Stimulated activated naive B cell treated with anti-CD40 and anti-IgM and Interleukin-4, amounts not matched to agents 10 μg/mL and 1 μg/mL and 100 μg/mL, for 72 hours (primary cell): ENCODE measurements at regions not wholly inside any gene's neighbourhood (a gene's known extent, or its start where the extent isn't known, plus 50 kb on each side); places are given as distances from the start of the nearest gene placed in this dataset.

ENCODE experiments used
- ATAC-seq, 2 donors: fragments of 150-1000 bp; cut with Tn5 transposase; replicated peaks; 2 replicates each; pipeline ENCODE4 v1.10.0; 2021; ENCODE audit warnings: moderate library complexity in 1 of 2
- DNase-seq: peaks from one replicate; pipeline ENCODE4 v3.0.0; 2021
- H3K27ac Mint-ChIP-seq: one replicate; pipeline ENCODE4 v1.8.0; 2022; ENCODE audit warnings: mild to moderate bottlenecking, mixed read lengths
- H3K27me3 Mint-ChIP-seq, 2 donors: one replicate each; pipeline ENCODE4 v1.8.0; 2022; ENCODE audit warnings: mixed read lengths in 2 of 2
- H3K36me3 Mint-ChIP-seq, 2 donors: one replicate each; pipeline ENCODE4 v1.8.0; 2022; ENCODE audit warnings: mixed read lengths in 2 of 2, mild to moderate bottlenecking in 1 of 2
- H3K4me1 Mint-ChIP-seq, 2 donors: one replicate each; pipeline ENCODE4 v1.8.0; 2022; ENCODE audit warnings: mixed read lengths in 2 of 2, mild to moderate bottlenecking in 1 of 2
- H3K4me3 Mint-ChIP-seq, 2 donors: one replicate each; pipeline ENCODE4 v1.8.0; 2022; ENCODE audit warnings: mild to moderate bottlenecking in 2 of 2, mixed read lengths in 2 of 2, moderate library complexity in 1 of 2
- H3K9me3 Mint-ChIP-seq, 2 donors: one replicate each; pipeline ENCODE4 v1.8.0; 2022; ENCODE audit warnings: mixed read lengths in 2 of 2, mild to moderate bottlenecking in 1 of 2

DNA sequence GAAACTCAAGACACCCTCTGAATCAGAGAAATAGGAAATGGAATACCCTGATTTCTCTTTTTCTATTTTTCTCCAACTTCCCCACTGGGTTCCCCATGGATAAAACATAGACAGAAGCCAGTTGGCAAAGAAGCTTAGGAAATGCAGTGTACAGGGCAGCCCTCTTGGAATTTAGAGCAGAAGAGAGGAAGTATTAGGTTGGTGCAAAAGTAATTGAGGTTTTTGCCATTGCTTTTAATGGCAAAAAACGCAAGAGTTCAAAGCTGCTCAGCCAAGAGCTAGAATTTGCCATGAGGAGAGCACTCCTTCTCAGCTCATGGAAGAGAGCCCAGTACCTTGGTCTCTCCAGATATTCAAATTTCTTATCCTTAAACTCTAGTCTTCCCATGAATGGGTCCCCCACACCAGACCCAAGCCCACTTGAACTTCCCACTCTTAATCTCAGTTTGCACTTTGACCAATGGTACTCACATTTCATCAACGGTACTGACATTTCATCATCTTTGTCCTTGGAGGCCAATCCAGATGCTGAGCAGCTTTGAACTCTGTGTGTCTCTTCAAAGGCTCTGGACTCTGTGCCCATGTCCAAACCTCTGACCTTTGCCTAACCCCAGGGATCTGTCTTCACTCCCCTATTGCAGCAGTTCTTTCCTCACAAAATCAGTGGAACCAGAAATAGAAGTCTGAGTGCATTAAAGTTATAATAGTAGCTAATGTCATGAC is 73.2 kb upstream of the PPP1R3C start:
- no peaks in the 10 kb centered on the region for H3K9me3 Mint-ChIP-seq
- H3K4me1 Mint-ChIP-seq, result no peaks in the 10 kb centered on the region
- DNase-seq (no peak), ATAC-seq (no peak)
- H3K27me3 Mint-ChIP-seq, result peaks cover 8 to 10% of the 10 kb centered on the region in 2 donors
- H3K4me3 Mint-ChIP-seq, result no peak overlapping the region
- H3K36me3 Mint-ChIP-seq, result no peaks in the 10 kb centered on the region
- H3K27ac Mint-ChIP-seq, result no peak overlapping the region

DNA sequence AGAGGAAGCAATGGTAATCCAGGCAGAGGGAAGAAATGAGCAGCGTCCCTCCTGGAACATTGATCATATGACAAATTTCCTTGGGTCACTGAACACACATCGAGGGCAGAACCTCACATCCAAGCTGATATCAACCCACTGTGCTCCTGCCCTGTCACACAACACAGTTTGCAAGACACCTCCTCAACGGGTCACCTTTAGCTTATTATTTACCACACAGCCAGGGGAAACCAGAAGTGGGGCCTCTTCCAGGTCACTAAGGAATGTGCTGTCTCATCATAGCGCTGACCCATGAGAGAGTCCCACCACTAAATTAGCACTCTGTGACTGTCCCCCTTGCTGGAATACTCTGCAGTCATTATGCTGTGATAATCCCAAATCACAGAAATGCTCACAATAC is 69.7 kb upstream of the PPP1R3C start:
- Mint-ChIP-seq H3K4me1 (no peaks in the 10 kb centered on the region), H3K27ac (no peak overlapping the region), H3K36me3 (no peaks in the 10 kb centered on the region), H3K27me3 (peaks cover 11 to 18% of the 10 kb centered on the region in 2 donors), H3K9me3 (no peaks in the 10 kb centered on the region), H3K4me3 (no peak overlapping the region)
- no peak for DNase-seq
- no peak for ATAC-seq

DNA sequence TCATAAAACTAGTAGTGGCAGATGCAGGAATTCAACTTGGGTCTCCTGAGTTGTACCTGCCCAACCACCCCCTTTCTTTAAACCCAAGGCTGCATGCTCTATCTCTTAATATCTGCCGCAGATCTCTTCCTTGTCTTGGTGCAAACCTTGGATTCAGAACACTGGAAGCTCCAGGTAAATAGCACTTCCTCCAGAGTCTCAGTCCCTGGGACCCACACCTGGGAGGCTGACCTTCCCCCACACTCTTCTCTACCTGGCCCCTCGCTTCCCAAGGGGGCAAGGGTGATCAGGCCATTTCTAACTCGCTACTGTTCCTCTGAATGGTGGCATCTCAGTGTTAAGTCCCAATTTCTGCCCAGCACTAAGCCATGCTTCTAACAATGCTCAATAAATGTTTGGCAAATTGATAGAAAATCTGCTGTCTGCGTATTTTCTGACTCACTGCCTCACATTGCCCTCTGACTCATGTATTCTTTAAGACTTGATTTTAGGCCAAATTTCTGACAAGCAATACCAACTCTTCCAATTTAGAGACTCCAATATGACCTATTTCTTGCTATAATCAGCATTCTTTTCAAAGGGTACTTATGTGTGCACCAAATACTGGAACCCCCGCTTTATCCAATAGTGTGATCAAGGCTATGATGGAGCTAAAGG is 68.0 kb upstream of the PPP1R3C start:
- Mint-ChIP-seq H3K4me1 (no peaks in the 10 kb centered on the region), H3K27ac (no peak overlapping the region), H3K27me3 (peaks cover 6 to 15% of the 10 kb centered on the region in 2 donors), H3K9me3 (no peaks in the 10 kb centered on the region), H3K4me3 (no peak overlapping the region), H3K36me3 (no peaks in the 10 kb centered on the region)
- DNase-seq, result no peak
- ATAC-seq, result no peak

DNA sequence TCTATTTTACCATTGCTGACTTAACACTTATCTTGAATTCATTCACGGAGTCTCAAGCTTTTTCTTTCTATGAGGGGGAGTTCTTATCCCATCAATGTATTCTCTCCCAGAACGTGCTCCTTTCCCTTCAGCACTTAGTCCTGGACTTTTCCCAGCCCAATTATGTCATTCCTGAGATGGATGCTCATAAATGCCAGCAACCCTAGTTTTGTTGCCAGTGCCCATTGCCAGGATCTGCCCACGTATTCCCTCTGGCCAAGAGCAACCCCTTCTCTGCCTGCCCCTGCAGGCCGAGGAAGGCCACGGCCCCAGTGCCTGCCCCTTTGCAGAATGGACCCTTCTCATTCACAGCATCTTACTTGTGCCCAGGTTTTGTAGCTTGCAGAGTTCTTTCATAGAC is 67.4 kb upstream of the PPP1R3C start:
- Mint-ChIP-seq H3K36me3 (no peaks in the 10 kb centered on the region), H3K27ac (no peak overlapping the region), H3K4me3 (no peak overlapping the region), H3K9me3 (no peaks in the 10 kb centered on the region), H3K4me1 (no peaks in the 10 kb centered on the region), H3K27me3 (peaks cover 6 to 18% of the 10 kb centered on the region in 2 donors)
- ATAC-seq (no peak), DNase-seq (no peak)

DNA sequence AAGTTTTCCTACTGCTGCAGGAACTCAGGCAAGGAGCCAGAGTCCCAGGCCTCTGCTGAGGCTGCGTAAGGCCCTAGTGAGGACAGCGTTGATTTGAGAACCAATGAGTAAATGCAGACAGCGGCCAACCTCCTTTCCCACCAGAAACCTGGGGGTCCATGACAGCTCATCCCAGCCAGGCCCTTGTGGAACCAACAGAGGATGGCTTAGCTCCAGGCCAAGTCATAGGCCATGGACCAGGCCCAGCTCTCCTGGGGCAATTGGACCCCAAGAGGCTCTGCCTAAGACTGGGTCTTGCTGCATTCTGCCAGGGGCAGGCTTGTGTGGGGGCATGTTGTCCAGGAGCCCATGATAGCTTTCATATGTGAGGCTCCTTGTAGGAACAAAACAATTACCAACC is 65.4 kb upstream of the PPP1R3C start:
- H3K27ac Mint-ChIP-seq, result no peak overlapping the region
- no peaks in the 10 kb centered on the region for H3K4me1 Mint-ChIP-seq
- ATAC-seq, result no peak

DNA sequence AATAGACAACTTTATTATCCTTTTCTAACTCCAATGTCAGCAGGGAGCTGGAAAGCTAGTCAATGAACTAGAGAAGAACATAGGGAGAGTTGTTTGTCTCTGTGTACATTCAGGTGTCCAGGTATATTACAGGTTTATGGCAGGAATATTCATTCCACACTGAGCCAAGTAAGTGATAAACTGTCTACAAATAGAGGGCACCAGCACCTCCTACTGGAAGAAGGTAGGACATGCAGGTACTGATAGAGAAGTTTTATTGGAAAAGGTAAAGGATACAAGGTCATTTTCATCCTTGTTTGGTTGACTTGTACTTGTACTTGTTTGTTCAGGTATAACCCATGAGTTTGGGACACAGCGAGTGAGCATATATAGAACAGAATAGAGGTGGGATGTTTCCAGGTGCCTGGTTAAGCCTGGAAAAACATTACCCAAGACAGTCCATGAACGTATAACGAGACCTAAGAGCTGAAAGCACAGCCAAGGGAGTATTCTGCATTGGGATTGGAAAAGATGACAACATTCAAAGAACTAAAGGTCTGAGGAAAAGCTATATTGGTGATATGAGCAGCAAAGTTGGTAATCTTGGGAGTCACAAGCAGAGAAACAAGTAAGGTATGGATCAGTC is 61.4 kb upstream of the PPP1R3C start:
- no peaks in the 10 kb centered on the region for H3K9me3 Mint-ChIP-seq

More for the DNA sequence above, 65.4 kb upstream of the PPP1R3C start:
- Mint-ChIP-seq H3K27me3 (peaks cover 12 to 30% of the 10 kb centered on the region in 2 donors), H3K4me3 (no peak overlapping the region), H3K9me3 (no peaks in the 10 kb centered on the region), H3K36me3 (no peaks in the 10 kb centered on the region)
- DNase-seq, result no peak

DNA sequence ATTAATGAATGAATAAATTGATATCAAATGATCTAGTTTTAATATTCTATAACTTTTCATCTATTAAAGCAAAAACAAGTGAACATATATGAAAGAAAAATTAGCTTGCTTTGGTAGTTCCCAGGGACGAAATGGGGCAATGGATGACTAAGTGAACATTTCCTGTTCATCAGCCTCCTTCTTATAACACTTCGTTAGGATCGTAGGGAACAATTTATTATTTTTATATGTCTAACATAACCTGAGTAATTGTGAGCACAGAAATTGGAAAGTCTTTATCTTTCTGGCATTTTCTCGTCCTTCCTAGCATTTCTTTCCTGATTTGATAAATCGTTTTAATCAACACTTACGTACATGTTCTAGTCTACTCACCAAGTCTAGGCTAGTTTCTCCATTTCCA is 59.1 kb upstream of the PPP1R3C start:
- Mint-ChIP-seq H3K9me3 (no peaks in the 10 kb centered on the region), H3K27me3 (peaks cover 6 to 15% of the 10 kb centered on the region in 2 donors), H3K4me1 (no peaks in the 10 kb centered on the region), H3K27ac (no peak overlapping the region), H3K4me3 (no peak overlapping the region), H3K36me3 (no peaks in the 10 kb centered on the region)
- DNase-seq, result no peak
- no peak for ATAC-seq

More for the DNA sequence above, 61.4 kb upstream of the PPP1R3C start:
- Mint-ChIP-seq H3K27me3 (peaks cover 6 to 20% of the 10 kb centered on the region in 2 donors), H3K4me1 (no peaks in the 10 kb centered on the region), H3K4me3 (no peak overlapping the region), H3K36me3 (no peaks in the 10 kb centered on the region), H3K27ac (no peak overlapping the region)
- DNase-seq (no peak), ATAC-seq (no peak)

DNA sequence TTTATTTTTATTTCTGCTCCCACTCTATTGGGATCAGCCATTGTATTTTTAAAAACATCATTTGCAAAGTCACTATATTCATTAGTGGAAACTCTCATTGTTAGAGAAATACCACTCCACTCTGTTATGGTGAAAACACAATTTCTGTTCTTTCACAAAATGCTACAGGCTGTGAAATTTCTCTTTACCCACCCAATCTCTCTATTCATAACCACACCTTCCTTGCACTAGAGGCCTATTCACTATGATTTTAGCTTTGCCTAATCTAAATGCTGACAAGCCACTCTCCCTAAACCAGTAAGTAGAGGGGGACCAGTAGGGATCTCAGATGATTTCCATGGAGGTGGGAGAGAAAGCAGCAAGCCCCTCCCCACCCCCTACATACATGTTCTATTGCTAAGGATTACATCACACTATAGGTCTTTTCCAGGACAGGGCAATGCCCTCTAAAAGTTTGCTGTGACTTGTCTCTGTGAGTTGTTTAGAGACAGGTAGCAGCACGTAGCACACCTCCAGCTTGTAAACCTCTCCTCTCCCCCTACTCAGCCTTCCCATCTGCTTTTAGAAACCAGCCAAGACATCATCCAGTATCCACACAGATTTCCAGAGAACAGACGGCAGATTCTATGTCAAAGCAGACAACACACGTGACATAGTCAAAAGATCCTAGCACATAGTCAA is 58.3 kb upstream of the PPP1R3C start:
- Mint-ChIP-seq H3K9me3 (no peaks in the 10 kb centered on the region), H3K4me3 (no peak overlapping the region), H3K4me1 (no peaks in the 10 kb centered on the region), H3K27ac (no peak overlapping the region), H3K36me3 (no peaks in the 10 kb centered on the region), H3K27me3 (peaks cover 6 to 15% of the 10 kb centered on the region in 2 donors)
- no peak for DNase-seq
- ATAC-seq, result no peak

DNA sequence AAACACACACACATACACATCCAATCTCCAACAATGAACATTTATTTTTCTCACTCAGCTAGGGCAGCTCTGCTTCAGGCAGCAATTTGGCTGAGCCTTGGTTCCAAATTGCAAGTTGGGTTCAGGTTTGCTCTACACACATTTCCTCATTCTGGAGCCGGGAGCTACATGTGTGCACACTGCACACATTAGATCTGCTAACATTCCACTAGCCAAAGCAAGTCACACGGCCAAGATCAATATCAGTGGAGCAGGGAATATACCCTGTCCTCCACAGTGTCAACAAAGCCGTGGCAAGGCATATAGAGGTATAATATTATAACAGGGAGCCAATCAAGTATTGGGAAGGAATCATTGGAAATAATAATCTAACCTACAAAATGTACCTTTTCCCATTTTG is 57.5 kb upstream of the PPP1R3C start:
- H3K9me3 Mint-ChIP-seq, result no peaks in the 10 kb centered on the region
- DNase-seq (no peak), ATAC-seq (no peak)

DNA sequence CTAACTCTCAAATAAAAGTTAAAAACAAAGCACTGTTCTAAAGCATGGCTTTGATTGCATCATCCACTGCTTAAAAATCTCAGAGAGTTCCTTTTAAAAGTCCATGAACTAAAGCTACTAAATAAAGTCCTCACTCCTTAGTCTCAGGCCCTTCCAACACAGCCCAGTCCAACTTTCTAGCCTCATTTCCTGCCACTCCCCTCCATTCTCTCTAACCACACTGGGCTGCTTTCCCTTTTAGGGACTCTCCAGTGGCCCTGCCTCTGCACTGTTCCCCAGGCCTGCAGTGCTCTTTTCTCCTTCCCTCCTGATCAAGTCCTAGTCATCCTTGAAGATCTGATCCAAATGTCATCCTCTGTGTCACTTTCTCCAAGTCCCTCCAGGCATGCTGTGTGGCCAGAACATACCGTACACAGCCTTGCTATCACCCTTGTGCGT is 56.9 kb upstream of the PPP1R3C start:
- Mint-ChIP-seq H3K27me3 (peaks cover 6 to 10% of the 10 kb centered on the region in 2 donors), H3K4me3 (no peak overlapping the region), H3K27ac (no peak overlapping the region), H3K4me1 (no peaks in the 10 kb centered on the region), H3K9me3 (no peaks in the 10 kb centered on the region), H3K36me3 (no peaks in the 10 kb centered on the region)
- DNase-seq (no peak), ATAC-seq (no peak)

More for the DNA sequence above, 57.5 kb upstream of the PPP1R3C start:
- H3K4me3 Mint-ChIP-seq, result no peak overlapping the region
- H3K4me1 Mint-ChIP-seq, result no peaks in the 10 kb centered on the region
- H3K36me3 Mint-ChIP-seq, result no peaks in the 10 kb centered on the region
- peaks cover 6 to 13% of the 10 kb centered on the region in 2 donors for H3K27me3 Mint-ChIP-seq
- H3K27ac Mint-ChIP-seq, result no peak overlapping the region

DNA sequence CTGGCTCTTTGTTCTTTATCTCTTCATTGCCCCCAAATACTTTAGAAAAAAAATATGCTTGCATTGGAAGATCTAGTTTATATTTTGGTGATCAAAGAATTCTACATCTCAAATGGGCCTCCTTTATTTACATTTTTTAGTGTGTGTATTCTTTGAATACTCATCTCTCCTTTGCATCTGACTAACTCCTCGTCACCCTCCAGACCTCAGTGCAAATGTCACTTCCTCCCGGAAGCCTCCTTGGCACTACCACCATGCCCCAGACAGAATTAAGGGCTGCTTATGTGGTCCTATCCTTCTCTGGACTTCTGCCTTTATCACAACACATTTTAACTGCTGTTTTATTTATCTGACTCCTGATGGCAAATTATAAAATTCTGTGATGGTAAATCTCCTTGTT is 52.0 kb upstream of the PPP1R3C start:
- no peaks in the 10 kb centered on the region for H3K36me3 Mint-ChIP-seq
- ATAC-seq (no peak), DNase-seq (no peak)
- H3K27me3 Mint-ChIP-seq, result peaks cover 0 to 5% of the 10 kb centered on the region in 2 donors
- H3K4me3 Mint-ChIP-seq, result no peak overlapping the region
- no peak overlapping the region for H3K27ac Mint-ChIP-seq
- no peaks in the 10 kb centered on the region for H3K9me3 Mint-ChIP-seq
- no peaks in the 10 kb centered on the region for H3K4me1 Mint-ChIP-seq

DNA sequence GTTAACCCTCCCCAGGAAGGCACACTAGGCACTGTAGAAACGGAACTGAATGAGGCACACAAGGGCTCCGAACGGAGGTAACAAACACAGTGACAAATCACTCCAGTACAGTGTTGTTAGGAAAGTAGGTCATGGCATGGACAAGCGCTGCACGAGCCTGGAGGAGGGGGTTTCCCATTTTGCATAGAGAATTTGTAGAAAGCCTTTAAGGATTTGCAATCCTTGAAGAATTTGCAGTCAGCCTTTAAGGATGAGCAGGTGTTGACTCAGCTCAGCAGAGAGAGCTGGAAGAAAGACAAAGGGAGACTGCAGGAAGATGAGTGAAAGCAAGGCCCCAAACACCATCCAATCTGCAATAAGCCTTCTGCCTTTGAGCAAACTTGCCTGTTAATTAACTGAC is 51.1 kb upstream of the PPP1R3C start:
- ATAC-seq (no peak), DNase-seq (no peak)
- H3K9me3 Mint-ChIP-seq, result no peaks in the 10 kb centered on the region
- no peaks in the 10 kb centered on the region for H3K36me3 Mint-ChIP-seq
- no peak overlapping the region for H3K27ac Mint-ChIP-seq
- no peak overlapping the region for H3K4me3 Mint-ChIP-seq
- H3K27me3 Mint-ChIP-seq, result peaks cover 0 to 5% of the 10 kb centered on the region in 2 donors
- H3K4me1 Mint-ChIP-seq, result no peaks in the 10 kb centered on the region

DNA sequence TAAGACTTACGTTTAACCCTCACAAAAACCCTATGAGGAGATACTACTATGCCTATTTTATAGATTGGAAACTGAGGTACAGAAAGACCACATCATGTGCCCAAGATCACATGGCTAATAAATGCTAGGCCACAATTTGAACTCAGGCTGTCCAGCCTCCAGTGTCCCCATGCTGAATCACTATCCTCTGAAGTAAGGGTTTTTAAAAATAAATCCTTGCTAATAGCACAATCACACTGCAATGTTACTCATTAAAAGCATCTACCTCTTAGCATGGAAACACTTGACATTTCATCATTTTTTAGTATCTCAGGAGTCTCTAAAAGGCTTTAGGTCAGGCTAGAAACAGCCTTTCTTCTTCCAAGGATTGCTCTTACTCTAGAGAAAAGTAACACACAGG is 50.0 kb upstream of the PPP1R3C start:
- H3K36me3 Mint-ChIP-seq, result no peaks in the 10 kb centered on the region
- no peaks in the 10 kb centered on the region for H3K9me3 Mint-ChIP-seq

More for the DNA sequence above, 50.0 kb upstream of the PPP1R3C start:
- Mint-ChIP-seq H3K27ac (no peak overlapping the region), H3K4me1 (no peaks in the 10 kb centered on the region), H3K4me3 (no peak overlapping the region), H3K27me3 (peaks cover 0 to 5% of the 10 kb centered on the region in 2 donors)
- no peak for DNase-seq
- no peak for ATAC-seq
